ENCODE measurements at regions not wholly inside any gene's neighbourhood (a gene's known extent, or its start where the extent isn't known, plus 50 kb on each side); places are given as distances from the start of the nearest gene placed in this dataset.

DNA sequence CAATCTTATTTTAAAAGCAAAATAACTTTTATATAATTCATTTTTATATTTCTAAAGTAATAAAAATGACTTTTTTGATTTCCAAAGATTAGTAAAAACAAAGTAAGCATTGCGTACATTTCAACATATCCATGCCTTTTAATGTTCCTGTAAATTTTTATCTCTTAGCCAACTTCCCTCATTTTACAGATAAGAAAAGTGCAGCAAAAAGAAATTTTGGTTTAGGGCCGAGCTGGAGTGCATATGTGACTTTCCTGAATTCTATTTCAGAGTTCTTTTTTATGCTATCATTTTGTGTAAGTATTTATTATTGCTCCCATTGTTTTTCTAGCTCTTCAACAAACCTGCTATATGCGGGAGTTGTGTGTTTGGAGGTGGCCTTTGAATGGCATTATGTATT is 195.3 kb downstream of the NHLRC3 start:
- TF ChIP-seq EZH2 (IDR thresholded peaks at IDR 0.05; ENCODE audit: insufficient read depth, poor library complexity, severe bottlenecking) (no peak), EZH2phosphoT487 (IDR thresholded peaks at IDR 0.05; ENCODE audit: insufficient read depth, low read depth) (no peak)
